GM12878 (cell line): ENCODE measurements at regions not wholly inside any gene's neighbourhood (a gene's known extent, or its start where the extent isn't known, plus 50 kb on each side); places are given as distances from the start of the nearest gene placed in this dataset.

Experiments used
- ATAC-seq: fragments of 200-7000 bp; cut with Tn5 transposase; 3 replicates; pipeline ENCODE4 v1.9.1; 2020; ENCODE audit warnings: mild to moderate bottlenecking, moderate library complexity
- BruUV-seq: library from RNA; stranded (reverse); fragments of 400-500 nt; replicated peaks from 2 replicates; lab custom pipeline; 2021; lab: Mats Ljungman, UMichigan
- CTCF ChIA-PET: fragments of 300-600 bp; sonication (Branson Sonifier 250); formaldehyde crosslinking; extraction: SDS; loops from one replicate; lab custom pipeline; 2021; ENCODE audit warnings: inconsistent platforms; lab: Yijun Ruan, JAX
- POLR2A ChIA-PET: fragments of 350-600 bp; formaldehyde crosslinking; extraction: SDS; loops from one replicate; lab custom pipeline; 2021; ENCODE audit warnings: inconsistent platforms; lab: Charles Lee
- RAD21 ChIA-PET: fragments of 300-600 bp; sonication (Branson Sonifier 250); formaldehyde crosslinking; loops from one replicate; lab custom pipeline; 2023; ENCODE audit warnings: antibody characterized with exemption; ENCODE audit not compliant: unreplicated experiment; lab: Charles Lee
- SMC1A ChIA-PET: fragments of 300-600 bp; sonication (Branson Sonifier 250); formaldehyde crosslinking; loops from one replicate; lab custom pipeline; 2023; ENCODE audit not compliant: unreplicated experiment, uncharacterized antibody; lab: Charles Lee
- DNase-seq: peaks from one replicate; pipeline ENCODE4 v3.0.0-alpha.2; 2011; ENCODE audit warnings: low read depth, low spot score
- FAIRE-seq: peaks from 3 replicates; lab custom pipeline; 2011; peaks lifted over from hg19 to GRCh38; lab: Jason Lieb, UNC
- H2AFZ ChIP-seq: 2 replicates; pipeline ENCODE4 v1.6.0; 2011; ENCODE audit warnings: low read depth, low read length, control low read depth; ENCODE audit not compliant: control insufficient read depth
- H3K27ac ChIP-seq: 2 replicates; pipeline ENCODE4 v1.5.1; 2011; ENCODE audit warnings: control low read depth; ENCODE audit not compliant: control insufficient read depth, insufficient read depth
- H3K27me3 ChIP-seq, 2 experiments: replicated peaks in 1 of 2; 2 replicates each; pipeline versions ENCODE4 v1.6.0 to v1.6.1; 2011; ENCODE audit warnings: low read length in 1 of 2; ENCODE audit not compliant: control insufficient read depth in 2 of 2, insufficient read depth in 2 of 2
- H3K36me3 ChIP-seq, 2 experiments: 2 replicates each; pipeline ENCODE4 v1.5.1; 2011; ENCODE audit warnings: low read length in 1 of 2; ENCODE audit not compliant: control insufficient read depth in 2 of 2, insufficient read depth in 2 of 2
- H3K4me1 ChIP-seq: 2 replicates; pipeline ENCODE4 v1.6.1; 2011; ENCODE audit warnings: mild to moderate bottlenecking, low read length, moderate library complexity, mixed read lengths; ENCODE audit not compliant: control insufficient read depth, insufficient read depth
- H3K4me2 ChIP-seq: 2 replicates; pipeline ENCODE4 v1.6.0; 2011; ENCODE audit warnings: control low read depth; ENCODE audit not compliant: control insufficient read depth, insufficient read depth
- H3K4me3 ChIP-seq: fragments of 200-600 bp; sonication (generic); 2 replicates; pipeline ENCODE4 v1.5.1; 2016
- H3K79me2 ChIP-seq: 2 replicates; pipeline ENCODE4 v1.6.0; 2011; ENCODE audit warnings: low read length; ENCODE audit not compliant: control insufficient read depth, insufficient read depth
- H3K9ac ChIP-seq: 2 replicates; pipeline ENCODE4 v1.8.0; 2011; ENCODE audit warnings: low read length, control low read depth, mixed read lengths; ENCODE audit not compliant: control insufficient read depth, insufficient read depth
- H3K9me3 ChIP-seq: replicated peaks from 3 replicates; pipeline ENCODE4 v1.5.1; 2011; ENCODE audit warnings: mild to moderate bottlenecking, low read length; ENCODE audit not compliant: control insufficient read depth, insufficient read depth
- H4K20me1 ChIP-seq: 2 replicates; pipeline ENCODE4 v1.6.0; 2011; ENCODE audit not compliant: control insufficient read depth, insufficient read depth
- MXI1 ChIP-seq: fragments of 150-350 bp; IDR thresholded peaks from 2 replicates; pipeline ENCODE4 v1.6.1; 2011; ENCODE audit warnings: low read depth, mild to moderate bottlenecking, inconsistent platforms, low read length, improper control_type of control experiment
- NFIC ChIP-seq: IDR thresholded peaks from 2 replicates; pipeline ENCODE4 v1.6.1; 2012; ENCODE audit warnings: low read depth, mild to moderate bottlenecking, inconsistent platforms, low read length, moderate library complexity
- TBL1XR1 ChIP-seq: IDR thresholded peaks from 2 replicates; pipeline ENCODE4 v1.6.1; 2012; ENCODE audit warnings: low read depth, low read length, improper control_type of control experiment
- ZBTB11 ChIP-seq: fragments of 450-650 bp; formaldehyde crosslinking; IDR thresholded peaks from 2 replicates; pipeline ENCODE4 v1.5.0; 2022; ENCODE audit warnings: mild to moderate bottlenecking, missing genetic modification characterization
- WGBS: methylation state at CpG from one replicate; pipeline ENCODE4 v1.1.6; 2016; ENCODE audit warnings: low lambda C conversion rate; ENCODE audit not compliant: insufficient replicate concordance, insufficient coverage; ENCODE audit errors: missing lambda C conversion rate; 5-methylcytosine and 5-hydroxymethylcytosine counted together
- in situ Hi-C: fragments of 300-500 bp; cut with MboI; formaldehyde crosslinking; loops from 9 replicates; pipeline ENCODE4 v1.14.3; 2018; ENCODE audit warnings: mixed read lengths
- intact Hi-C: fragments of 100-400 bp; cut with micrococcal nuclease; formaldehyde crosslinking; loops from one replicate; pipeline ENCODE4 v1.14.2; 2022; ENCODE audit not compliant: unreplicated experiment

GRCh38 chr13:89967701-89968100 lies 1379.8 kb upstream of the MIR17HG start:
- CTCF ChIA-PET: no interaction called here
- RAD21 ChIA-PET: no interaction called here
- no peak for ATAC-seq
- no TSS peak for BruUV-seq
- no peak for TF ChIP-seq NFIC
- intact Hi-C loops (no loop called here), in situ Hi-C loops (no loop called here)
- Histone ChIP-seq H3K4me1 (no peaks in the 10 kb centered on the region), H4K20me1 (no peaks in the 10 kb centered on the region), H3K9me3 (no peaks in the 10 kb centered on the region), H3K79me2 (no peaks in the 10 kb centered on the region), H2AFZ (no peak overlapping the region), H3K4me2 (no peak overlapping the region), H3K9ac (no peak overlapping the region), H3K27ac (no peak overlapping the region), H3K4me3 (no peak overlapping the region), H3K27me3 (no peaks in the 10 kb centered on the region), H3K36me3 (no peaks in the 10 kb centered on the region)
- 6% methylated on average over 2 of the region's 2 CpGs for WGBS
- no peak for FAIRE-seq
- no peak for DNase-seq
- SMC1A ChIA-PET: interaction anchor here (1.0 kb wide), 1 partner anchor 98 kb away, joined by 3 read pairs; no protein-coding TSS in a partner anchor
- POLR2A ChIA-PET: no interaction called here

GRCh38 chr13:89968470-89968869 lies 1379.0 kb upstream of the MIR17HG start:
- no peak overlapping the region for H2AFZ ChIP-seq
- ATAC-seq: no peak
- no peaks in the 10 kb centered on the region for H3K4me1 ChIP-seq
- H3K27ac ChIP-seq: no peak overlapping the region
- in situ Hi-C loops (no loop called here), intact Hi-C loops (no loop called here)
- SMC1A ChIA-PET: no interaction called here
- DNase-seq: no peak
- no peaks in the 10 kb centered on the region for H3K36me3 ChIP-seq
- H3K27me3 ChIP-seq: no peaks in the 10 kb centered on the region
- no peak for FAIRE-seq
- CTCF ChIA-PET: interaction anchor here (0.5 kb wide), 1 partner anchor 15 kb away, joined by 4 read pairs; no protein-coding TSS in a partner anchor
- H3K79me2 ChIP-seq: no peaks in the 10 kb centered on the region
- no peaks in the 10 kb centered on the region for H3K9me3 ChIP-seq
- no peak for TF ChIP-seq MXI1
- no peak for TF ChIP-seq TBL1XR1
- no peak for TF ChIP-seq ZBTB11
- RAD21 ChIA-PET: no interaction called here
- H3K9ac ChIP-seq: no peak overlapping the region
- no peak overlapping the region for H3K4me3 ChIP-seq
- H4K20me1 ChIP-seq: no peaks in the 10 kb centered on the region
- no peak overlapping the region for H3K4me2 ChIP-seq
- WGBS: 10% methylated on average over 2 of the region's 2 CpGs
- POLR2A ChIA-PET: no interaction called here
- no TSS peak for BruUV-seq
